ENCODE measurements at regions not wholly inside any gene's neighbourhood (a gene's known extent, or its start where the extent isn't known, plus 50 kb on each side); places are given as distances from the start of the nearest gene placed in this dataset.
"Not testable (repeated sequence)": the region's sequence is repeated elsewhere in the genome, so short reads cannot be mapped to it uniquely, and the experiment has no call there.

GRCh38 chr6:33516726-33517125 is 62.4 kb downstream of the ZBTB9 start:
- no peak overlapping the region for H2AFZ ChIP-seq (ENCODE audit: low read length)
- no peaks in the 10 kb centered on the region for H3K79me2 ChIP-seq (ENCODE audit: control insufficient read depth, insufficient read depth, low read length)
- H3K4me1 ChIP-seq (ENCODE audit: control insufficient read depth, extremely low read depth, insufficient read depth, low read length), result no peaks in the 10 kb centered on the region
- no peak for TF ChIP-seq CTCF (conservative IDR thresholded peaks at IDR 0.05 in 1 of 2, IDR thresholded peaks at IDR 0.05 in 1 of 2; ENCODE audit: low read depth in 1 of 2, low read length in 2 of 2)
- TF ChIP-seq EZH2 (IDR thresholded peaks at IDR 0.05; ENCODE audit: low read length, missing control alignments), result no peak
- no peak overlapping the region for H3K9ac ChIP-seq (ENCODE audit: insufficient read depth, low read length)
- no peaks in the 10 kb centered on the region for H4K20me1 ChIP-seq (ENCODE audit: control insufficient read depth, extremely low read depth, insufficient read depth, low read length)
- no peak overlapping the region for H3K27ac ChIP-seq (ENCODE audit: insufficient read depth, low read length)
- no peaks in the 10 kb centered on the region for H3K9me3 ChIP-seq (ENCODE audit: control insufficient read depth, insufficient read depth, low read depth, low read length)
- H3K4me3 ChIP-seq (replicated peaks in 1 of 4; ENCODE audit: control extremely low read depth in 1 of 4, insufficient read depth in 1 of 4, low read depth in 3 of 4, low read length in 4 of 4), result no peak overlapping the region
- DNase-seq (ENCODE audit: low read depth in 2 of 2), result no peak
- peaks cover 9% of the 10 kb centered on the region for H3K27me3 ChIP-seq (ENCODE audit: control insufficient read depth, insufficient read depth, low read length)
- H3K4me2 ChIP-seq (ENCODE audit: extremely low read depth, insufficient read depth, low read length), result no peak overlapping the region
- H3K36me3 ChIP-seq (ENCODE audit: control insufficient read depth, insufficient read depth, low read length), result no peaks in the 10 kb centered on the region

GRCh38 chr6:33520636-33521488 is 59.2 kb downstream of the BAK1 start:
- not testable (repeated sequence) for H3K9me3 ChIP-seq (ENCODE audit: control insufficient read depth, insufficient read depth, low read depth, low read length); H3K27ac ChIP-seq (ENCODE audit: insufficient read depth, low read length); H3K4me2 ChIP-seq (ENCODE audit: extremely low read depth, insufficient read depth, low read length); H4K20me1 ChIP-seq (ENCODE audit: control insufficient read depth, extremely low read depth, insufficient read depth, low read length); H3K79me2 ChIP-seq (ENCODE audit: control insufficient read depth, insufficient read depth, low read length); H3K27me3 ChIP-seq (ENCODE audit: control insufficient read depth, insufficient read depth, low read length); H2AFZ ChIP-seq (ENCODE audit: low read length); H3K9ac ChIP-seq (ENCODE audit: insufficient read depth, low read length); DNase-seq (ENCODE audit: low read depth in 2 of 2); H3K4me3 ChIP-seq (replicated peaks in 1 of 4; ENCODE audit: control extremely low read depth in 1 of 4, insufficient read depth in 1 of 4, low read depth in 3 of 4, low read length in 4 of 4); H3K4me1 ChIP-seq (ENCODE audit: control insufficient read depth, extremely low read depth, insufficient read depth, low read length); H3K36me3 ChIP-seq (ENCODE audit: control insufficient read depth, insufficient read depth, low read length)

GRCh38 chr6:33521489-33522091 is 58.5 kb downstream of the BAK1 start:
- Histone ChIP-seq H4K20me1 (ENCODE audit: control insufficient read depth, extremely low read depth, insufficient read depth, low read length) (no peaks in the 10 kb centered on the region), H2AFZ (ENCODE audit: low read length) (no peak overlapping the region), H3K27me3 (ENCODE audit: control insufficient read depth, insufficient read depth, low read length) (no peaks in the 10 kb centered on the region), H3K4me3 (replicated peaks in 1 of 4; ENCODE audit: control extremely low read depth in 1 of 4, insufficient read depth in 1 of 4, low read depth in 3 of 4, low read length in 4 of 4) (no peak overlapping the region), H3K79me2 (ENCODE audit: control insufficient read depth, insufficient read depth, low read length) (no peaks in the 10 kb centered on the region), H3K4me2 (ENCODE audit: extremely low read depth, insufficient read depth, low read length) (no peak overlapping the region), H3K9me3 (ENCODE audit: control insufficient read depth, insufficient read depth, low read depth, low read length) (no peaks in the 10 kb centered on the region), H3K27ac (ENCODE audit: insufficient read depth, low read length) (no peak overlapping the region), H3K36me3 (ENCODE audit: control insufficient read depth, insufficient read depth, low read length) (no peaks in the 10 kb centered on the region), H3K9ac (ENCODE audit: insufficient read depth, low read length) (no peak overlapping the region), H3K4me1 (ENCODE audit: control insufficient read depth, extremely low read depth, insufficient read depth, low read length) (no peaks in the 10 kb centered on the region)
- DNase-seq (ENCODE audit: low read depth in 2 of 2), result no peak
- TF ChIP-seq EZH2 (IDR thresholded peaks at IDR 0.05; ENCODE audit: low read length, missing control alignments) (no peak), CTCF (conservative IDR thresholded peaks at IDR 0.05 in 1 of 2, IDR thresholded peaks at IDR 0.05 in 1 of 2; ENCODE audit: low read depth in 1 of 2, low read length in 2 of 2) (no peak)

Measured in fibroblast of lung (primary cell).